CD8-positive, alpha-beta memory T cell (primary cell): ENCODE measurements at regions not wholly inside any gene's neighbourhood (a gene's known extent, or its start where the extent isn't known, plus 50 kb on each side); places are given as distances from the start of the nearest gene placed in this dataset.
"Not testable (repeated sequence)": the region's sequence is repeated elsewhere in the genome, so short reads cannot be mapped to it uniquely, and the experiment has no call there.

Experiments used
- CTCF ChIA-PET: fragments of 350-600 bp; sonication (Branson Sonifier 250); formaldehyde crosslinking; loops from one replicate; lab custom pipeline; 2021; ENCODE audit warnings: antibody characterized with exemption; lab: Charles Lee
- POLR2A ChIA-PET: fragments of 350-600 bp; sonication (Branson Sonifier 250); formaldehyde crosslinking; loops from one replicate; lab custom pipeline; 2021; ENCODE audit warnings: antibody characterized with exemption; lab: Charles Lee
- DNase-seq, 5 donors: peaks; one replicate each; pipeline versions ENCODE4 v3.0.0 to v3.0.0-alpha.2; 2020 to 2022; ENCODE audit warnings: mixed read lengths in 1 of 5
- H3K27ac ChIP-seq: one replicate; pipeline ENCODE4 v1.7.0; 2013; ENCODE audit warnings: low read depth, mild to moderate bottlenecking, low read length, moderate library complexity
- H3K27me3 ChIP-seq: 2 replicates; pipeline ENCODE4 v1.7.0; 2013; ENCODE audit warnings: low read length, mild to moderate bottlenecking; ENCODE audit not compliant: insufficient read depth, poor library complexity, severe bottlenecking
- H3K36me3 ChIP-seq: 2 replicates; pipeline ENCODE4 v1.7.0; 2013; ENCODE audit warnings: mild to moderate bottlenecking, low read length, moderate library complexity; ENCODE audit not compliant: insufficient read depth
- H3K4me1 ChIP-seq: 2 replicates; pipeline ENCODE4 v1.7.0; 2013; ENCODE audit warnings: mild to moderate bottlenecking, low read length, moderate library complexity; ENCODE audit not compliant: insufficient read depth
- H3K4me3 ChIP-seq: 2 replicates; pipeline ENCODE4 v1.7.0; 2013; ENCODE audit warnings: mild to moderate bottlenecking, low read length
- H3K9me3 ChIP-seq: 2 replicates; pipeline ENCODE4 v1.7.0; 2013; ENCODE audit warnings: mild to moderate bottlenecking, low read length
- H3K27ac Mint-ChIP-seq, 8 donors: one replicate each; pipeline ENCODE4 v1.8.0; 2020 to 2021; ENCODE audit warnings: mixed read lengths in 8 of 8, mild to moderate bottlenecking in 6 of 8, inconsistent platforms in 3 of 8, moderate library complexity in 3 of 8
- H3K27me3 Mint-ChIP-seq, 2 donors: one replicate each; pipeline ENCODE4 v1.8.0; 2020 to 2021; ENCODE audit warnings: mixed read lengths in 2 of 2, mild to moderate bottlenecking in 1 of 2, moderate library complexity in 1 of 2
- H3K36me3 Mint-ChIP-seq, 3 donors: one replicate each; pipeline ENCODE4 v1.8.0; 2020 to 2021; ENCODE audit warnings: mixed read lengths in 3 of 3, inconsistent platforms in 1 of 3, mild to moderate bottlenecking in 1 of 3
- H3K4me1 Mint-ChIP-seq, 3 donors: one replicate each; pipeline ENCODE4 v1.8.0; 2020 to 2021; ENCODE audit warnings: mixed read lengths in 3 of 3, inconsistent platforms in 1 of 3, mild to moderate bottlenecking in 1 of 3
- H3K4me3 Mint-ChIP-seq, 7 donors: one replicate each; pipeline ENCODE4 v1.8.0; 2020 to 2021; ENCODE audit warnings: mixed read lengths in 7 of 7, mild to moderate bottlenecking in 6 of 7, moderate library complexity in 4 of 7, inconsistent platforms in 2 of 7
- H3K9me3 Mint-ChIP-seq, 5 donors: one replicate each; pipeline ENCODE4 v1.8.0; 2020 to 2022; ENCODE audit warnings: mixed read lengths in 5 of 5, mild to moderate bottlenecking in 3 of 5, moderate library complexity in 2 of 5, inconsistent platforms in 1 of 5

- H3K9me3 ChIP-seq, H3K36me3 Mint-ChIP-seq, POLR2A ChIA-PET, H3K27ac ChIP-seq, H3K4me3 Mint-ChIP-seq, H3K27ac Mint-ChIP-seq, H3K4me3 ChIP-seq, CTCF ChIA-PET, H3K27me3 Mint-ChIP-seq, H3K36me3 ChIP-seq, H3K4me1 ChIP-seq, H3K4me1 Mint-ChIP-seq, H3K27me3 ChIP-seq, DNase-seq: not testable (repeated sequence)
- peaks cover 6 to 19% (median 7%) of the 10 kb centered on the region in 5 donors for H3K9me3 Mint-ChIP-seq
These were observed 2219.1 kb downstream of the PCDH7 start for GRCh38 chr4:32939222-32939621.

DNA sequence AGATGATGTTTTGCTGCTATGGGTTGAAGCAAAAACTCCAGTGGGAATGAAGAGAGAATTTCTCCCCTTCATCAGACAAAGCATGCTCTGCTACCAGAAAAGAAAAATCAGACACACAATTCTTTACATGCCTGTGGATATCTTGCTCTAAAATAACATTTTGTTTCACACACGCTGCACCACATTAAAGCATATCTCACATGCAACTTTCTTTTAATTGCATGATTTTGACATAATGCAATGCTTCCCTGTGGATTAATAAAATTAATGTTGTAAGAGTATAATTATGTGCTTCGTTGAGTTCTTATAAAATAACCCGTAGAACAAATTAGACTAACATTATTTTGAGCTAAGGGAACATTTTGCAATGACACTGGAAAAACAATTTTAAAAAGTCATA, 2230.7 kb downstream of the PCDH7 start:
- H3K36me3 ChIP-seq = no peaks in the 10 kb centered on the region
- Mint-ChIP-seq H3K9me3 (peaks cover 15 to 39% (median 16%) of the 10 kb centered on the region in 5 donors), H3K4me1 (no peaks in the 10 kb centered on the region), H3K36me3 (peaks cover 0 to 1% (median 0%) of the 10 kb centered on the region in 3 donors), H3K27me3 (no peaks in the 10 kb centered on the region), H3K4me3 (no peak overlapping the region), H3K27ac (no peak overlapping the region)
- CTCF ChIA-PET = no interaction called here
- no peaks in the 10 kb centered on the region for H3K27me3 ChIP-seq
- H3K27ac ChIP-seq = no peak overlapping the region
- no peaks in the 10 kb centered on the region for H3K9me3 ChIP-seq
- no peak for DNase-seq
- H3K4me3 ChIP-seq = no peak overlapping the region
- POLR2A ChIA-PET = no interaction called here
- no peaks in the 10 kb centered on the region for H3K4me1 ChIP-seq

DNA sequence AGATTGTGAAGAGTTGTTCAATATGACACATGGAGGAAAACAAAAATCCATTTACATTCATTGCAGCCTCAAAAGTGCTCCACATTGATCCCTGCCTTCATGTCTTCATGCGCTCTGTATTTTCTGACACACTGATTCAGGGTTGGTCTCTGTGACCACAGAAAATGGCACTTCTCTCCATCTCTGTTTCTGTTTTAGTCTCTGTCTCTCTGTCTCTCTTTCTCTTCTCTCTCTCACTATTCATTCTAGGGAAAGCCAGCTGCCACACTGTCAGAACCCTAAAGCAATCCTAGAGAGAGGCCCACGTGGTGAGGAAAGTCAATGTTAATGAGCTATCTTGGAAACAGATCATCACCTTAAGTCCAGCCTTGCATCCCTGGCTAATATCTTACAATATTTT, 2238.4 kb downstream of the PCDH7 start:
- Histone ChIP-seq H3K27ac (no peak overlapping the region), H3K4me3 (no peak overlapping the region), H3K36me3 (no peaks in the 10 kb centered on the region), H3K9me3 (no peaks in the 10 kb centered on the region), H3K27me3 (no peaks in the 10 kb centered on the region), H3K4me1 (no peaks in the 10 kb centered on the region)
- H3K27ac Mint-ChIP-seq = no peak overlapping the region
- peaks cover 2 to 25% (median 4%) of the 10 kb centered on the region in 5 donors for H3K9me3 Mint-ChIP-seq
- no peak overlapping the region for H3K4me3 Mint-ChIP-seq
- H3K27me3 Mint-ChIP-seq = no peaks in the 10 kb centered on the region
- ChIA-PET POLR2A (no interaction called here), CTCF (no interaction called here)
- H3K4me1 Mint-ChIP-seq = no peaks in the 10 kb centered on the region
- no peaks in the 10 kb centered on the region for H3K36me3 Mint-ChIP-seq
- no peak for DNase-seq

GRCh38 chr4:32962100-32962499, 2241.9 kb downstream of the PCDH7 start:
- Histone ChIP-seq H3K27me3 (no peaks in the 10 kb centered on the region), H3K36me3 (no peaks in the 10 kb centered on the region), H3K9me3 (no peaks in the 10 kb centered on the region), H3K27ac (no peak overlapping the region), H3K4me1 (no peaks in the 10 kb centered on the region), H3K4me3 (no peak overlapping the region)
- no peaks in the 10 kb centered on the region for H3K36me3 Mint-ChIP-seq
- no peak overlapping the region for H3K27ac Mint-ChIP-seq
- DNase-seq = no peak
- CTCF ChIA-PET = no interaction called here
- H3K4me1 Mint-ChIP-seq = no peaks in the 10 kb centered on the region
- POLR2A ChIA-PET = no interaction called here
- H3K27me3 Mint-ChIP-seq = no peaks in the 10 kb centered on the region
- H3K4me3 Mint-ChIP-seq = no peak overlapping the region
- H3K9me3 Mint-ChIP-seq = peaks cover 1 to 13% (median 2%) of the 10 kb centered on the region in 5 donors

- H3K27ac ChIP-seq = no peak overlapping the region
- DNase-seq = no peak
- H3K36me3 ChIP-seq = no peaks in the 10 kb centered on the region
- ChIA-PET POLR2A (no interaction called here), CTCF (no interaction called here)
- peaks cover 2 to 26% (median 4%) of the 10 kb centered on the region in 5 donors for H3K9me3 Mint-ChIP-seq
- no peaks in the 10 kb centered on the region for H3K9me3 ChIP-seq
- H3K27me3 Mint-ChIP-seq = no peaks in the 10 kb centered on the region
- no peak overlapping the region for H3K27ac Mint-ChIP-seq
- no peaks in the 10 kb centered on the region for H3K4me1 ChIP-seq
- no peak overlapping the region for H3K4me3 Mint-ChIP-seq
- no peaks in the 10 kb centered on the region for H3K4me1 Mint-ChIP-seq
- no peaks in the 10 kb centered on the region for H3K27me3 ChIP-seq
- no peaks in the 10 kb centered on the region for H3K36me3 Mint-ChIP-seq
- H3K4me3 ChIP-seq = no peak overlapping the region
These were observed 2265.1 kb downstream of the PCDH7 start for GRCh38 chr4:32985256-32985655.

GRCh38 chr4:32986236-32986635, 2266.1 kb downstream of the PCDH7 start:
- Histone ChIP-seq H3K9me3 (no peaks in the 10 kb centered on the region), H3K4me1 (no peaks in the 10 kb centered on the region), H3K4me3 (no peak overlapping the region), H3K36me3 (no peaks in the 10 kb centered on the region), H3K27ac (no peak overlapping the region), H3K27me3 (no peaks in the 10 kb centered on the region)
- H3K27ac Mint-ChIP-seq = no peak overlapping the region
- POLR2A ChIA-PET = no interaction called here
- H3K27me3 Mint-ChIP-seq = no peaks in the 10 kb centered on the region
- peaks cover 3 to 26% (median 5%) of the 10 kb centered on the region in 5 donors for H3K9me3 Mint-ChIP-seq
- DNase-seq = no peak
- H3K4me1 Mint-ChIP-seq = no peaks in the 10 kb centered on the region
- CTCF ChIA-PET = no interaction called here
- H3K36me3 Mint-ChIP-seq = no peaks in the 10 kb centered on the region
- H3K4me3 Mint-ChIP-seq = no peak overlapping the region

DNA sequence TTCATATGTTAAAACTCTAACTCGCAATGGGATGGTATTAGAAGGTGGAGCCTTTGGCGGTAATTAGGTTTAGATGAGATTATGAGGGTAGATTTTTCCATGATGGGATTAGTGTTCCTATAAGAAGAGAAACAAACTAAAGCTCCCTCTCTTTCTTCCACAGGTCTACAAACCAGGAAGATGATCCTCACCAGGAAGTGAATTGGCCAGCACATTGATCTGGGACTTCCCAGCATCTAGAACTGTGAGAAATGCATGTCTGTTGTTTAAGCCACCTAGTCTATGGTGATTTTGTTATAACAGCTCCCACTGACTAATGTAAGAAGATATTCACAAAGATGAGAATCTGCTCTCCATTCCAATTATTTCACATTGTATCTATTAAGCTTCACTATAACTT, 2266.9 kb downstream of the PCDH7 start:
- no peaks in the 10 kb centered on the region for H3K36me3 Mint-ChIP-seq

DNA sequence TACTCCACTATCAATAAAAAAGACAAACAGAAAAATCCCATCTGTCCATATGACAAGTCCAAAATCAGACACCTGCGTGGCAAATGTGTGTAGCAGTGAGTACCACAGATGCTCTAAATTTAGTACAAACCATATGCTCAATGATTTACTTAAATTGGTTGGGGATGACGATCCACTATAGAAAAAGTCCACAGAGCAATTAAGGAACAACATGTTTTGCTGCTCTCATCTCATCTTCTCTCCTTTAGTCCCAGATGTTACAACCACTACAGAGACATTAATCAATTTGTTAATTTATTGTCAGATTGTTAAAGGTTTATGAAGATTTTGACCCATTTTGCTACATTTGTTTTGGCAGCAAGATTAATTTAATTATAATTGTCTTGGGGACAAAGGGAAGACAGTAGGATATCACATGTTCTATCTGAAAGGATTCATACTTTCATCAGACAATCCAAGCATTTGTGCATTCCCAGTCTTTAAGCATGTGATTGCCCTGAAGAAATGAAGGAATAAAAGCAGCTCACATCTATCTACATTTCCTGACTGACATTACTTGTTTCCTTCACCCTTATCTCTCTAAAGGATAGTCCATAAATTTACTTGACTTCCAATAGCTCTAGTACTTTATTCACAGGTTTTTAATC, 2268.1 kb downstream of the PCDH7 start:
- Histone ChIP-seq H3K4me1 (no peaks in the 10 kb centered on the region), H3K27me3 (no peaks in the 10 kb centered on the region), H3K27ac (no peak overlapping the region), H3K36me3 (no peaks in the 10 kb centered on the region), H3K9me3 (no peaks in the 10 kb centered on the region), H3K4me3 (no peak overlapping the region)
- Mint-ChIP-seq H3K27ac (no peak overlapping the region), H3K36me3 (no peaks in the 10 kb centered on the region), H3K4me3 (no peak overlapping the region), H3K4me1 (no peaks in the 10 kb centered on the region), H3K27me3 (no peaks in the 10 kb centered on the region), H3K9me3 (peaks cover 0 to 19% (median 7%) of the 10 kb centered on the region in 5 donors)
- ChIA-PET POLR2A (no interaction called here), CTCF (no interaction called here)
- DNase-seq = no peak

More for the DNA sequence above, 2266.9 kb downstream of the PCDH7 start:
- Mint-ChIP-seq H3K9me3 (peaks cover 0 to 19% (median 4%) of the 10 kb centered on the region in 5 donors), H3K4me1 (no peaks in the 10 kb centered on the region), H3K4me3 (no peak overlapping the region), H3K27me3 (no peaks in the 10 kb centered on the region), H3K27ac (no peak overlapping the region)
- no peaks in the 10 kb centered on the region for H3K36me3 ChIP-seq
- ChIA-PET POLR2A (no interaction called here), CTCF (no interaction called here)
- no peak overlapping the region for H3K27ac ChIP-seq
- H3K4me1 ChIP-seq = no peaks in the 10 kb centered on the region
- no peak overlapping the region for H3K4me3 ChIP-seq
- H3K9me3 ChIP-seq = no peaks in the 10 kb centered on the region
- no peaks in the 10 kb centered on the region for H3K27me3 ChIP-seq
- no peak for DNase-seq
